Activated CD8-positive, alpha-beta T cell treated with anti-CD3 and anti-CD28 coated beads for 36 hours (primary cell): ENCODE measurements at regions not wholly inside any gene's neighbourhood (a gene's known extent, or its start where the extent isn't known, plus 50 kb on each side); places are given as distances from the start of the nearest gene placed in this dataset.

Source experiments
- ATAC-seq: fragments of 200-7000 bp; cut with Tn5 transposase; one replicate; pipeline ENCODE4 v1.10.0; 2021; ENCODE audit warnings: mild to moderate bottlenecking, moderate library complexity
- CTCF ChIA-PET: fragments of 350-600 bp; sonication (Branson Sonifier 250); formaldehyde crosslinking; loops from one replicate; lab custom pipeline; 2021; ENCODE audit warnings: antibody characterized with exemption; lab: Charles Lee
- POLR2A ChIA-PET: fragments of 350-600 bp; sonication (Branson Sonifier 250); formaldehyde crosslinking; loops from one replicate; lab custom pipeline; 2021; ENCODE audit warnings: antibody characterized with exemption; lab: Charles Lee
- DNase-seq: peaks from one replicate; pipeline ENCODE4 v3.0.0-alpha.2; 2020
- H3K27ac Mint-ChIP-seq: one replicate; pipeline ENCODE4 v1.8.0; 2021; ENCODE audit warnings: mild to moderate bottlenecking, mixed read lengths
- H3K27me3 Mint-ChIP-seq: one replicate; pipeline ENCODE4 v1.8.0; 2021; ENCODE audit warnings: mixed read lengths
- H3K36me3 Mint-ChIP-seq: one replicate; pipeline ENCODE4 v1.8.0; 2021; ENCODE audit warnings: low read depth, mixed read lengths
- H3K4me1 Mint-ChIP-seq: one replicate; pipeline ENCODE4 v1.8.0; 2021; ENCODE audit warnings: low read depth, mixed read lengths
- H3K4me3 Mint-ChIP-seq: one replicate; pipeline ENCODE4 v1.8.0; 2021; ENCODE audit warnings: mild to moderate bottlenecking, moderate library complexity, mixed read lengths
- H3K9me3 Mint-ChIP-seq: one replicate; pipeline ENCODE4 v1.8.0; 2021; ENCODE audit warnings: mixed read lengths
- intact Hi-C: fragments of 100-400 bp; cut with micrococcal nuclease; formaldehyde crosslinking; loops from one replicate; pipeline ENCODE4 v1.10.0; 2022
- TF ChIP-seq, protein P1 (sequence below): fragments of 200-600 bp; IDR thresholded peaks from one replicate; pipeline ENCODE4 v1.8.0; 2022; ENCODE audit warnings: antibody characterized with exemption, mild to moderate bottlenecking

DNA sequence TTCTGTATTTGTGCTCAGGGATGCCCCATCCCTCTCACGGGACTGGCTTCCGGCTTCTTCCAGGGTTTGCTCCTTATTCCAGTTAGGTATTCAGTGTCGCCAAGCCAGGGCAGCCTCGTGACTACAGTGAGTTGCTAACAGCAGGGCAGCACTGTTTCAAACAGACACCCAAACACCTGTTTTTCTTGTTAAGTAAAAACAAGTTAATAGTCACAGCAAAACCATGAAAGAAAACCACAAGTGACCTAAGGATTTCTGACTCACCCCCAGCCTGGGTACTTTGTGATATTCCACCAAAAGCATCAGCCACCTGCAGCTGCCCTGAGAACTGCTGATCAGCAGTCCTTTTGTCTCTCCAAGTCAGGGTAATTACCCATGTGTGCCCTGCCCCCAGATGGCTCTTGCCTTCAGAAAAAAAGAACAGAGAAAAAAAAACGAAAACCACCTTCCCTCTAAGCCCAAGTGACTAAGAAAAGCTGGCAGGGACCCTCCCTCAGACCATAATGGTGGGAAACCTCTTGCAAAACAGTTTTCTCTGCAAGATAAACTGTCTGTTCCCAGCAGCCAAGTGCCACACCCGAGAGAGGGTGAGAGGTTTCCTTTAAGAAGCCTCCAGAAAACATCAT is 178.2 kb downstream of the ANAPC1 start:
- ChIA-PET CTCF (no interaction called here), POLR2A (interaction anchor here (0.6 kb wide), 1 partner anchor 571 kb away, joined by 3 read pairs; no protein-coding TSS in a partner anchor)
- Mint-ChIP-seq H3K4me1 (peaks cover 27% of the 10 kb centered on the region), H3K27me3 (peaks cover 11% of the 10 kb centered on the region), H3K4me3 (no peak overlapping the region), H3K27ac (peak overlapping the region; percentile 71), H3K9me3 (no peaks in the 10 kb centered on the region), H3K36me3 (no peaks in the 10 kb centered on the region)
- intact Hi-C loops = loop anchor here (10.0 kb wide), 1 partner anchor 591 kb away; no protein-coding TSS in a partner anchor
- ATAC-seq (peak; percentile 90), DNase-seq (peak; percentile 79)
- TF ChIP-seq, protein P1, sequence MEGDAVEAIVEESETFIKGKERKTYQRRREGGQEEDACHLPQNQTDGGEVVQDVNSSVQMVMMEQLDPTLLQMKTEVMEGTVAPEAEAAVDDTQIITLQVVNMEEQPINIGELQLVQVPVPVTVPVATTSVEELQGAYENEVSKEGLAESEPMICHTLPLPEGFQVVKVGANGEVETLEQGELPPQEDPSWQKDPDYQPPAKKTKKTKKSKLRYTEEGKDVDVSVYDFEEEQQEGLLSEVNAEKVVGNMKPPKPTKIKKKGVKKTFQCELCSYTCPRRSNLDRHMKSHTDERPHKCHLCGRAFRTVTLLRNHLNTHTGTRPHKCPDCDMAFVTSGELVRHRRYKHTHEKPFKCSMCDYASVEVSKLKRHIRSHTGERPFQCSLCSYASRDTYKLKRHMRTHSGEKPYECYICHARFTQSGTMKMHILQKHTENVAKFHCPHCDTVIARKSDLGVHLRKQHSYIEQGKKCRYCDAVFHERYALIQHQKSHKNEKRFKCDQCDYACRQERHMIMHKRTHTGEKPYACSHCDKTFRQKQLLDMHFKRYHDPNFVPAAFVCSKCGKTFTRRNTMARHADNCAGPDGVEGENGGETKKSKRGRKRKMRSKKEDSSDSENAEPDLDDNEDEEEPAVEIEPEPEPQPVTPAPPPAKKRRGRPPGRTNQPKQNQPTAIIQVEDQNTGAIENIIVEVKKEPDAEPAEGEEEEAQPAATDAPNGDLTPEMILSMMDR = no peak

DNA sequence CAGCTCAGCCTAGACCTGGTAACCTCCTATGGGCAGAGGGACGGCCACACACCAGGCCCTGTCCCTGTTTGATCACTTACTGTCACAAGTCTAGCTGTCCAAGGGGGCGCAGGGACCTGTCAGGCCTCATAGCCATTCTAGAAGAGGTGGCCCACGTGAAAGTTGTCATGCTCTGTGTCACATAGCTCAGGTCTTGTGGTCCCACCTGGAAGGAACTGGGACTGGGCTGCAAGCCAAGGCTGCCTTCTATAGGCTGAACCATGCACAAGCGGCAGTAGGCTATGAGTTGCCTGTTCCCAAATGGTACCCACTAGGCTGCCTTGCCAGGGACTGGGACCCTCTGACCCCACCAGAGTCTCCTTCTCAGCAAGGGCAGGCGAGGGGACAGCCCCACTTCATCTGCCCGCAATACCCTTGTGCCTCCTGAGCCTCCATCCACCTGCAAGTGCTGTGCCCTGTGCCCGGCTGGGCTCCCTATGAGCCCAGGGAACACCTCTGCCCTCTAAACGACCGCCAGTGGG is 177.5 kb downstream of the ANAPC1 start:
- CTCF ChIA-PET = no interaction called here
- ATAC-seq = no peak

DNA sequence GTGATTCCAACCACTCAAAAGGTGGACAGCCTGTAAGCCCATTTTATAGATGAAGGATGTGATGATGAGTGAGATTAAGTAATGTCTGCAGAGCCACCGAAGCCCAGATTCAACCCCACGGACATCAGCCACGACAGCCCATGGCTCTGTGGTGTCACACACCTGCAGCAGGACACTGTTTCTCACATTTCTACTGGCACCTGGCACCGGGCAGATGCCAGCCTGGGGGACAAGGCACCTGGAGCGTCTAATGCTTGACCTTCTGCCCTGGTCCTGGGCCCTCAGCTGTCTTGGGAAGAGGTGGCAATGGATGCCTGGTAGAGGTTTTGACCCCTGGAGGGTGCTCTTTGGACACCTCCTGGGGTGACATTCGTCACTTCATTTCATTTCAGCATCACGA is 176.3 kb downstream of the ANAPC1 start:
- H3K27me3 Mint-ChIP-seq = peaks cover 6% of the 10 kb centered on the region

More for the DNA sequence above, 177.5 kb downstream of the ANAPC1 start:
- Mint-ChIP-seq H3K36me3 (no peaks in the 10 kb centered on the region), H3K9me3 (no peaks in the 10 kb centered on the region), H3K4me1 (peaks cover 27% of the 10 kb centered on the region), H3K27me3 (peaks cover 10% of the 10 kb centered on the region), H3K27ac (no peak overlapping the region), H3K4me3 (no peak overlapping the region)
- intact Hi-C loops = loop anchor here (10.0 kb wide), 1 partner anchor 592 kb away; no protein-coding TSS in a partner anchor
- DNase-seq = peak; percentile 21
- POLR2A ChIA-PET = interaction anchor here (0.6 kb wide), 1 partner anchor 572 kb away, joined by 3 read pairs; no protein-coding TSS in a partner anchor
- TF ChIP-seq, protein P1 = no peak

DNA sequence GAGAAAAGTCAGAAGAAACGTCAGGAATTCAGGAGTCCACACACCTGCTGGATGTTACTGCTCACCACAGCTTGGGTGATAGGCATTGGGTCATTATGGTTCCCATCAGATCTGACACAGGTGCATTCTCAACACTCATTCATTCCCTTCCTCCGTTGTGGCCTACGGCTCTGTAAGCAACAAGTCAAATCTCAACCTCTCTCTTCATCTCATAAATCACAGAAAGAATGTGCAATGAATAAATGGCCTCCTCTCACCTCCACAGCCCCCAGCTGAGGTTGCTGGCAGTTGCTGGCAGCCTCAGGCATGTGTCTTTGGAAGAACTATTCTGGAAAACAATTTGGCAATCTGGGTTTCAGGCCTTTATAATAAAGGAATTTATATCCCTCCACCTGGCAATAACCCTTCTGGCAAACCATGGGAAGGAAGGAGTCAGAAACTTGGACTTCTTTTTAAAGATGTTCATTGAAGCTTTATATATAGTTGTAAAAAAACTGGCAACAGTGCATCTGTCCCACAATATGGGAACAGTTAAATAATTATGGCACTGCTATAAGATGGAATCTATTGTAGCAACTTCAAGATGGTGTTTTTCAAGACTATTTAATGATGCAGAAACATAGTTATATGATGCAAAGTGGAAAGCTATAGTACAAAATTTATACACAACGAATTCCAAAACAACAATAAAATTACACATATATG is 175.4 kb downstream of the ANAPC1 start:
- no peaks in the 10 kb centered on the region for H3K36me3 Mint-ChIP-seq
- no peak overlapping the region for H3K27ac Mint-ChIP-seq
- peaks cover 4% of the 10 kb centered on the region for H3K27me3 Mint-ChIP-seq
- intact Hi-C loops = loop anchor here (10.0 kb wide), 1 partner anchor 594 kb away; no protein-coding TSS in a partner anchor
- POLR2A ChIA-PET = interaction anchor here (1.5 kb wide), 1 partner anchor 10 kb away, joined by 3 read pairs; no protein-coding TSS in a partner anchor
- CTCF ChIA-PET = no interaction called here
- ATAC-seq (no peak), DNase-seq (no peak)
- no peaks in the 10 kb centered on the region for H3K9me3 Mint-ChIP-seq
- H3K4me1 Mint-ChIP-seq = peaks cover 20% of the 10 kb centered on the region
- TF ChIP-seq, protein P1 = no peak
- no peak overlapping the region for H3K4me3 Mint-ChIP-seq

More for the DNA sequence above, 176.3 kb downstream of the ANAPC1 start:
- TF ChIP-seq, protein P1 = no peak
- ChIA-PET CTCF (no interaction called here), POLR2A (interaction anchor here (1.5 kb wide), 1 partner anchor 9 kb away, joined by 3 read pairs; no protein-coding TSS in a partner anchor)
- H3K27ac Mint-ChIP-seq = no peak overlapping the region
- DNase-seq (no peak), ATAC-seq (no peak)
- no peaks in the 10 kb centered on the region for H3K36me3 Mint-ChIP-seq
- intact Hi-C loops = loop anchor here (10.0 kb wide), 1 partner anchor 593 kb away; no protein-coding TSS in a partner anchor
- H3K9me3 Mint-ChIP-seq = no peaks in the 10 kb centered on the region
- no peak overlapping the region for H3K4me3 Mint-ChIP-seq
- H3K4me1 Mint-ChIP-seq = peaks cover 20% of the 10 kb centered on the region
